ENCODE measurements at regions not wholly inside any gene's neighbourhood (a gene's known extent, or its start where the extent isn't known, plus 50 kb on each side); places are given as distances from the start of the nearest gene placed in this dataset.

- H3K27ac Mint-ChIP-seq, result no peak overlapping the region
These were observed 701.7 kb downstream of the RWDD3 start for GRCh38 chr1:95935719-95936118.

GRCh38 chr1:95941121-95941798 lies 707.2 kb downstream of the RWDD3 start:
- no peak for TF ChIP-seq CTCF (IDR thresholded peaks at IDR 0.05)
- Mint-ChIP-seq H3K36me3 (ENCODE audit: low read depth) (no peaks in the 10 kb centered on the region), H3K27ac (no peak overlapping the region), H3K27me3 (ENCODE audit: insufficient read depth) (no peaks in the 10 kb centered on the region), H3K9me3 (peaks cover 16% of the 10 kb centered on the region), H3K4me3 (no peak overlapping the region), H3K4me1 (ENCODE audit: low read depth) (no peaks in the 10 kb centered on the region)
- DNase-seq, result no peak

More at GRCh38 chr1:95935719-95936118, 701.7 kb downstream of the RWDD3 start:
- Mint-ChIP-seq H3K9me3 (peaks cover 26% of the 10 kb centered on the region), H3K27me3 (ENCODE audit: insufficient read depth) (no peaks in the 10 kb centered on the region), H3K4me1 (ENCODE audit: low read depth) (no peaks in the 10 kb centered on the region), H3K36me3 (ENCODE audit: low read depth) (no peaks in the 10 kb centered on the region), H3K4me3 (no peak overlapping the region)
- no peak for DNase-seq
- no peak for TF ChIP-seq CTCF (IDR thresholded peaks at IDR 0.05)

- Mint-ChIP-seq H3K27ac (no peak overlapping the region), H3K36me3 (ENCODE audit: low read depth) (no peaks in the 10 kb centered on the region), H3K4me1 (ENCODE audit: low read depth) (no peaks in the 10 kb centered on the region), H3K27me3 (ENCODE audit: insufficient read depth) (no peaks in the 10 kb centered on the region), H3K4me3 (no peak overlapping the region), H3K9me3 (peaks cover 11% of the 10 kb centered on the region)
- TF ChIP-seq CTCF (IDR thresholded peaks at IDR 0.05), result no peak
- no peak for DNase-seq
These were observed 714.0 kb downstream of the RWDD3 start for GRCh38 chr1:95948023-95948422.

- H3K4me1 Mint-ChIP-seq (ENCODE audit: low read depth), result no peaks in the 10 kb centered on the region
- peaks cover under 1% of the 10 kb centered on the region; the same call in 1 of the 2 replicates for H3K27me3 Mint-ChIP-seq (ENCODE audit: insufficient read depth)
- peaks cover 25% of the 10 kb centered on the region for H3K9me3 Mint-ChIP-seq
- no peaks in the 10 kb centered on the region for H3K36me3 Mint-ChIP-seq (ENCODE audit: low read depth)
- no peak overlapping the region for H3K4me3 Mint-ChIP-seq
- no peak for TF ChIP-seq CTCF (IDR thresholded peaks at IDR 0.05)
- no peak overlapping the region for H3K27ac Mint-ChIP-seq
- DNase-seq, result no peak
These were observed 717.5 kb downstream of the RWDD3 start for GRCh38 chr1:95951371-95952102.

GRCh38 chr1:95953015-95953414 lies 719.0 kb downstream of the RWDD3 start:
- Mint-ChIP-seq H3K4me3 (no peak overlapping the region), H3K27ac (no peak overlapping the region), H3K36me3 (ENCODE audit: low read depth) (peaks cover 5% of the 10 kb centered on the region; the same call in 1 of the 2 replicates), H3K27me3 (ENCODE audit: insufficient read depth) (peaks cover 2% of the 10 kb centered on the region; the same call in 1 of the 2 replicates), H3K9me3 (peaks cover 38% of the 10 kb centered on the region), H3K4me1 (ENCODE audit: low read depth) (no peaks in the 10 kb centered on the region)
- DNase-seq, result no peak
- TF ChIP-seq CTCF (IDR thresholded peaks at IDR 0.05), result no peak
